Parathyroid adenoma (tissue), 2 donors: ENCODE measurements at regions not wholly inside any gene's neighbourhood (a gene's known extent, or its start where the extent isn't known, plus 50 kb on each side); places are given as distances from the start of the nearest gene placed in this dataset.

ENCODE experiments used
- H2AFZ ChIP-seq: fragments of 300-600 bp; sonication (generic); one replicate; pipeline ENCODE4 v1.7.0; 2017; ENCODE audit warnings: antibody characterized with exemption, mild to moderate bottlenecking
- H3K27ac ChIP-seq: fragments of 300-600 bp; sonication (generic); one replicate; pipeline ENCODE4 v1.7.0; 2017
- H3K27me3 ChIP-seq: fragments of 300-600 bp; sonication (generic); one replicate; pipeline ENCODE4 v1.7.0; 2017; ENCODE audit warnings: low read length; ENCODE audit not compliant: control insufficient read depth, insufficient read depth
- H3K36me3 ChIP-seq: fragments of 300-600 bp; sonication (generic); one replicate; pipeline ENCODE4 v1.7.0; 2017; ENCODE audit warnings: low read length; ENCODE audit not compliant: control insufficient read depth, insufficient read depth
- H3K4me1 ChIP-seq: fragments of 300-600 bp; sonication (generic); one replicate; pipeline ENCODE4 v1.7.0; 2017; ENCODE audit warnings: control low read depth
- H3K4me2 ChIP-seq: fragments of 300-600 bp; sonication (generic); one replicate; pipeline ENCODE4 v1.7.0; 2017; ENCODE audit warnings: low read length
- H3K4me3 ChIP-seq: fragments of 300-600 bp; sonication (generic); one replicate; pipeline ENCODE4 v1.7.0; 2017; ENCODE audit warnings: low read depth, low read length
- H3K79me2 ChIP-seq: fragments of 300-600 bp; sonication (generic); one replicate; pipeline ENCODE4 v1.7.0; 2017; ENCODE audit warnings: control low read depth
- H3K9ac ChIP-seq: fragments of 300-600 bp; sonication (generic); one replicate; pipeline ENCODE4 v1.7.0; 2017; ENCODE audit warnings: mild to moderate bottlenecking
- H3K9me3 ChIP-seq: fragments of 300-600 bp; sonication (generic); one replicate; pipeline ENCODE4 v1.7.0; 2017; ENCODE audit warnings: low read length; ENCODE audit not compliant: control insufficient read depth
- TF ChIP-seq, protein P1 (sequence below): fragments of 300-600 bp; sonication (generic); IDR thresholded peaks from one replicate; pipeline ENCODE4 v1.7.0; 2017; ENCODE audit warnings: antibody characterized with exemption, mild to moderate bottlenecking
- donor health status: primary hyperparathyroidism.

GRCh38 chr14:54206516-54206915, 190.3 kb upstream of the CDKN3 start:
- Histone ChIP-seq H3K4me1 (no peaks in the 10 kb centered on the region), H3K27ac (no peak overlapping the region), H3K79me2 (no peaks in the 10 kb centered on the region), H3K27me3 (no peaks in the 10 kb centered on the region), H3K4me3 (no peak overlapping the region), H3K36me3 (no peaks in the 10 kb centered on the region), H3K9me3 (no peaks in the 10 kb centered on the region), H3K9ac (no peak overlapping the region), H2AFZ (no peak overlapping the region), H3K4me2 (no peak overlapping the region)
- TF ChIP-seq, protein P1, sequence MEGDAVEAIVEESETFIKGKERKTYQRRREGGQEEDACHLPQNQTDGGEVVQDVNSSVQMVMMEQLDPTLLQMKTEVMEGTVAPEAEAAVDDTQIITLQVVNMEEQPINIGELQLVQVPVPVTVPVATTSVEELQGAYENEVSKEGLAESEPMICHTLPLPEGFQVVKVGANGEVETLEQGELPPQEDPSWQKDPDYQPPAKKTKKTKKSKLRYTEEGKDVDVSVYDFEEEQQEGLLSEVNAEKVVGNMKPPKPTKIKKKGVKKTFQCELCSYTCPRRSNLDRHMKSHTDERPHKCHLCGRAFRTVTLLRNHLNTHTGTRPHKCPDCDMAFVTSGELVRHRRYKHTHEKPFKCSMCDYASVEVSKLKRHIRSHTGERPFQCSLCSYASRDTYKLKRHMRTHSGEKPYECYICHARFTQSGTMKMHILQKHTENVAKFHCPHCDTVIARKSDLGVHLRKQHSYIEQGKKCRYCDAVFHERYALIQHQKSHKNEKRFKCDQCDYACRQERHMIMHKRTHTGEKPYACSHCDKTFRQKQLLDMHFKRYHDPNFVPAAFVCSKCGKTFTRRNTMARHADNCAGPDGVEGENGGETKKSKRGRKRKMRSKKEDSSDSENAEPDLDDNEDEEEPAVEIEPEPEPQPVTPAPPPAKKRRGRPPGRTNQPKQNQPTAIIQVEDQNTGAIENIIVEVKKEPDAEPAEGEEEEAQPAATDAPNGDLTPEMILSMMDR: no peak

GRCh38 chr14:54207075-54207474, 189.7 kb upstream of the CDKN3 start:
- no peak overlapping the region for H3K27ac ChIP-seq
- H3K36me3 ChIP-seq: no peaks in the 10 kb centered on the region
- H3K9me3 ChIP-seq: no peaks in the 10 kb centered on the region
- no peaks in the 10 kb centered on the region for H3K79me2 ChIP-seq
- H3K4me3 ChIP-seq: no peak overlapping the region
- H2AFZ ChIP-seq: no peak overlapping the region
- no peak overlapping the region for H3K4me2 ChIP-seq
- no peak overlapping the region for H3K9ac ChIP-seq
- TF ChIP-seq, protein P1: no peak
- H3K4me1 ChIP-seq: no peaks in the 10 kb centered on the region
- no peaks in the 10 kb centered on the region for H3K27me3 ChIP-seq

- Histone ChIP-seq H3K4me2 (no peak overlapping the region), H3K27me3 (no peaks in the 10 kb centered on the region), H3K4me1 (no peaks in the 10 kb centered on the region), H3K36me3 (no peaks in the 10 kb centered on the region), H3K9ac (no peak overlapping the region), H3K4me3 (no peak overlapping the region), H2AFZ (no peak overlapping the region), H3K9me3 (no peaks in the 10 kb centered on the region), H3K27ac (no peak overlapping the region), H3K79me2 (no peaks in the 10 kb centered on the region)
- TF ChIP-seq, protein P1: no peak
Measured at GRCh38 chr14:54207476-54208462, 189.0 kb upstream of the CDKN3 start.

DNA sequence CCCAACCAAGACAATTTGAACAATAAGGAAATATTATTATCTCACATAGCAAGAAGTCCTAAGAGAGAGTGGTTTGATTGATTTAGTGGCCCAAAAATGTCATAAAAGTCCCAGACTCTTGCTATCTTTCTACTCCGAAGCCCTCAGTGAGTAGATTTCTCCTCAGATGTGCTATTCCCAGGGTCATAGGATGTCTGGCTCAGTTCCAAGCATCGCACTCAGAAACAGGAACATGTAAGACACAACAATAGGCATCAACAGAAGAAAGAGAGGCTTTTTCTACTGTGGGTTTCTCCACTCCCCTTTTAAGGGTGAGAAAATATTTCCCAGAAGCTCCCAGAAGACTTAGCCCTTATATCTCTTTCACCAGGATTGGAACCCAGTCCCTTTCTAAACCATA, 188.1 kb upstream of the CDKN3 start:
- Histone ChIP-seq H3K9ac (no peak overlapping the region), H3K36me3 (no peaks in the 10 kb centered on the region), H3K4me3 (no peak overlapping the region), H3K9me3 (no peaks in the 10 kb centered on the region), H3K27ac (no peak overlapping the region), H3K4me2 (no peak overlapping the region), H3K79me2 (no peaks in the 10 kb centered on the region), H2AFZ (no peak overlapping the region), H3K4me1 (no peaks in the 10 kb centered on the region), H3K27me3 (no peaks in the 10 kb centered on the region)
- TF ChIP-seq, protein P1: no peak
